Brain pericyte (primary cell): ENCODE measurements at regions not wholly inside any gene's neighbourhood (a gene's known extent, or its start where the extent isn't known, plus 50 kb on each side); places are given as distances from the start of the nearest gene placed in this dataset.
"Not testable (repeated sequence)": the region's sequence is repeated elsewhere in the genome, so short reads cannot be mapped to it uniquely, and the experiment has no call there.

Experiments
- DNase-seq: peaks from one replicate; pipeline ENCODE4 v3.0.0-alpha.2; 2012; ENCODE audit warnings: low read depth, low spot score

DNA sequence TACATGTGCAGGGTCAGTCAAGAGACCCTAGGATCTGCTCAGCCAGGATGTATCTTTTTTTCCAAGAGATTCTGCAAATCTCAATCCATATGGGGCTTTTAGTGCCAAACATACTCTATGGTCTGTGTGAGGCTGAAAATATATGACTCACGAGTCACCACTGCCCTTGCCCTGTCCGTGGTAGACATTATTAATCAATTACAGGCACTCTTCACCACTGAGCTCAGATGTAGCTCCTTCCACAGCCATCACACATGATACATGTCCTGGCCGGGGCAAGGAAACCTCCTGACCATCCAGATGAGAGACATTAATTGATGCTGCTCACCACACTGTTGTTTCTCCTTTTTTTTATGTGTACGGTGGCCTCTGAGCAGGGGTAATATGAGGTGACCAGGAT, 90.2 kb upstream of the RET start:
- DNase-seq, result no peak

DNA sequence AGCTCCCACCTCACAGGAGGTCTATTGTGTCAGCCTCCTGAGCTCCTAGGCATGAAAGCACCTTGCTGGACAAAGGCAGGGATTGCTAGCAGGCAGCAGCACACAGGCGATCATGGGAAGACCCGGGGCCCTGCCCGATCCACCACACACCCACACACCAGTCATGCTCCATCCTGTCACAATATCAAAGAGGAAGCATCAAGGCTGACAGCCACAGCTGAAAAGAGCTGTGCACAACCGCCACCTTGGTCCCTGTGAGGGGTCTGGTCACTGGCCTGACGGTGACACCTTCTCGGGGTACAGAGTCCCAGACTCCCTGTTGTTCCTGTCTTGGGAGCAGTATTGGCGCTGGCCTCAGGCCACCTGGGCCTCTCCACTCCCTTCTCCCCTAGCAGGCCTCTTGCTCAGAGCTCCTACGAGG, 89.7 kb upstream of the RET start:
- DNase-seq, result no peak

DNA sequence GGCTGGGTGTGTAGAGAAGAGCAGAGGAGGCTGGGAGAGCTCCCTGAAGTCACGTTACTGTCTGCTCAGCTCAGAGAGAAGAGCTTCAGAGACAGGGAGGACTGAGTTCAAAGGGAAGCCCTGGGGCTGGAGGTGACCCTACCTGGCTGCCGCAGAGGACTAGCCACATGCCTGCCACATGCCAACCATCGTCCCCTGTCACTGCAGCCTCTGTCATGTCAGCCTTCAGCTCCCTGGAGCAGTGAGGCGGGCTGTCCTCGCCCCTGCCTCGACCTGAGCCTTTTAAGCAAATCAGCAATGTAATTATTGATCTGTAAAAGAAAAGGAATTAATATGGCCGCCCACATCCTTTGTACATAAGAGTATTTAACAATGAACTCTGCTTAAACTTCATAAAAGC, 89.3 kb upstream of the RET start:
- no peak for DNase-seq

DNA sequence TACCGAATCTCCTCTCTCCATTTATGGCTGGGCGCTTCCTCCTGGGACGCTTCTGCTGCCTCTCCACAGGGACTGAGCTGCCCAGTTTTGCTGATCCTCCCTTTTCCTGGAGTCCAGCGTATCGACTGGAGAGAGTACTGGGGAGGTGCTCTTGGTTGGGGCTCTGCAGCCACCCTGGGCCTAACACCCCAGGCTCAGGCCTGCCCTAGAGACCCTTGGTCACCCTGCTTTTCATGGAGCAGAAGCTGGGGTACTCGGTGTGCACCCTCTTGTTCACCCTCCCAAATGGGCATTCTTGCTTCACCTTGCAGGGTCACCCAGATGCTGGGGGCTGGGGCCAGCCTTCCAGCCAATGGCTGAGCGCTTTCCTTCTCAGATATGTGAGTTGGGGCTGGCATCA, 88.8 kb upstream of the RET start:
- no peak for DNase-seq

DNA sequence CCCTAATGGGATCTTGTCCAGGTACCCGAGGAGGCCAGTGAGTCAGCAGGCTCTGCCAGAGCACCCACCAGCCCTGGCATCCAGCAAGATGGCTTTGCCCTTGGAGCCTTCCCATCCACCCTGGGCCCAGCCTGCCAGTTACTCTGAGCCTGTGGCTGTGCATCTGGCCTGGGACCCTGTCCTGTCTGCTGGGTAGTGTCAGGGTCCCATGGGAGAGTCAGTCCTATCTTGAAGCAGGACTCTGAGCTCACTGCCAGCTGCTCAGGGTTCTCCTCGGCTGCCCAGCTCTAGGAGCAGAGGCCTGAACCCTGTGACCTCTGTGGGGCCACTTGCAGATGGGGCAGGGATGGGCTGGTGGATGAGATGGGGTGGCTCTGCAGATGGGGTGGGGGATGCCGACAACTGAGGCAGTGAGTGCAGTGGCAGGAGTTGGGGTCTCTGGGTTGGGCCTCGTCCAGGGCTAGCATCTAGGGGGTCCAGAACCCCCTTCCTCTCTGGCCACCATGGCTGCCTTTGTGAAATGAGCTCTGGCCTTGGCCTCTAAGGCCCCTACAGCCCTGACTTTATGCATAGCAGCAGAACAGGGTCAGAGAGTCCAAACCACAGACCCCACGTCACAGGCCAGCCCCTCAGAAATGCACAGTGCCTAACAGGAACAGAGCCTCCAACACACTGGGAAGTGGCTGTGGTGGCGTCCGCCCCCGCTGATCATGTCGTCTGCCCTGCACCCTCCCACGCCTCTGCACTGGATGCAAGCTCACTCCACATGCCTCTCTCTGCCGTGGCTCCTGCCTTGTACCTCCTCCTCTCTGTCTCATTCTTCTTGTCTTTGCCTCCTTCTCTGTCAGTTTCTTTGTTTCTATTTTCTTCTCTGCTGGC, 88.1 kb upstream of the RET start:
- DNase-seq, result no peak

DNA sequence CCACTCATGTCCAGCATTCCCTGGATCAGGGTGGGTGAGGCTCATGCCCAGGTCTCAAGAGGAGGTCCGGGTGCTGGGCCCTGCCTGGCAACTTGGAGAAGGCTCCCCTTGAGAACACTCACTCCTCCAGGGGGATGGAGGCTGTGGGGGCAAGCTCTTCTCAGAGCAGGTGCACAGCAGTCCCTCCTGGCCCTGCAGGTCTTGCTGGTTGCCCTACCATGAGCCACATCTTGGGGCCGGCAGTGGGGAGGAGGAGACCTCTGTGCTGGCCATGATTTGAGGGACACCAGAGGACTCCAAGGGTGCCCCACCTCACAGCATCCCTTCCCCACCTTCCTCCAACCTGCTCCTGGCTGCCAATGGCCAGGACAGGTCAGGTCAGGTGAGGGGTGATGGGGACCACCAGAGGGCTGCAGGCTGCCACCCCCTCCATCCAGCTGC, 87.4 kb upstream of the RET start:
- no peak for DNase-seq

DNA sequence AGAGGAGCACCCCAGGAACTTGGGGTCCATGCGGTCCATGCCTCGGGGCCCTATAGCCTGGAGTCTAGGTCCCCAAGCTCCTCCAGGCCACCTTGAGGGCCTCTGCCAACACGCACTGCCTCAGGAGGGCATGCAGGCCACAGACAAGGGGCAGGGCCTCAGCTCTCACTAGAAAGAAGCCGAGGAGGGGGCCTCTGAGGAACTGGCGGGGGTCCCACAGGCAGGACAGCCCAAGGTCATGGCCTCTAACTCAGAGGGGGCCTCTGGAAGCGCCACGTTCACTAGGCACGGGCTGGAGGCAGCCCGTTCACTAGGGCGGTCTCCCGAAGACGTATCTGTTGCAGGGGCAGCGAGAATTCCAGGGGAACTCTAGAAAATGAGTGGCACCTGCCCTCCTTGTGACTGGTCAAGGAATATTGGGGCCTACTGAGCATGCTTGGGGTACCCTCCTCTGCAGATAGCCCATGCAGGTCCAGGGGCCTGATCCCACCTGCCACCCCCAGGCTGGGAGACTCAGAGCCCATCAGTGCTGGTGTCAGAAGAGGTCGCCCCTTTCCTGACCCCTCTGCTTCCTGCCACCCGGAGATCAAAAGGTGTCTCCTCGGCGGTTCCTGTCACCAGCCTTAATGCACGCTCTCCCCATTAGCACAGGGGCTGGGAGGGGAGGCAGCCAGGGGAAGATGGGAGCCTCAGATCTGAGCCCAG, 86.7 kb upstream of the RET start:
- DNase-seq, result no peak

DNA sequence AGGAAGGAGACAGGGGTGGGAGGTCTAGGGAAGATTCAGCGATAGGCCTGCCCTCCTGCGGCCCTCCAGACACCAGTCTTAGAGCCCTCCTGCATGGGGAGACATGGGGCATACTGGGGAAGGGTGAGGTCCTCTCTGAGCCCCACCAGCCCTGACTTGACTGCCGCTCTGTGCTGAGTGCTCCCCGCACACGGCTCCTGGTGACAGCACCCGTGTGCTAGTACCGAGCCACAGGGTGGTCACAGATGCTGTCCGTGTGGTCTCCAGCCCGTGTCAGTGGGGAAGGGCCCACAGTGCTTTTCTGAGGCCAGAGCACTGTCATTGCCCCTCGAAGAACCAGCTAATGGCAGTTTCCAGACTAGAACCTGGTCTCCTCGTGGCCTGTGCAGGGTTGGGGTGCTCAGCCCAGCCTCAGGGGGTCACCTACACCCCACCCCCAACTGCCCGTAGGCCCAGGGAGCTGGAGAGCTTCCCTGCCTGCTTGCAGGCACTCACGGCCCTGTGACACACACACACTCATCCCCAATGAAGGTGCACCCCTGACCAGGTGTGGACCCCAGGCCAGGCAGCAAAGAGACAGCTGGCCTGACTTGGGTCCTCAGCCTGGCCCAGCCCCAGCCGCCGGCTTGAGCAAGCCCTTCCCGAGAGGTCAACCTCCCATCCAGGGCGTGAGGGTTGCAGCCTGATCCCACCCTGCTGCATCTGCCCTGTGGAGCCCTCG, 86.0 kb upstream of the RET start:
- no peak for DNase-seq

DNA sequence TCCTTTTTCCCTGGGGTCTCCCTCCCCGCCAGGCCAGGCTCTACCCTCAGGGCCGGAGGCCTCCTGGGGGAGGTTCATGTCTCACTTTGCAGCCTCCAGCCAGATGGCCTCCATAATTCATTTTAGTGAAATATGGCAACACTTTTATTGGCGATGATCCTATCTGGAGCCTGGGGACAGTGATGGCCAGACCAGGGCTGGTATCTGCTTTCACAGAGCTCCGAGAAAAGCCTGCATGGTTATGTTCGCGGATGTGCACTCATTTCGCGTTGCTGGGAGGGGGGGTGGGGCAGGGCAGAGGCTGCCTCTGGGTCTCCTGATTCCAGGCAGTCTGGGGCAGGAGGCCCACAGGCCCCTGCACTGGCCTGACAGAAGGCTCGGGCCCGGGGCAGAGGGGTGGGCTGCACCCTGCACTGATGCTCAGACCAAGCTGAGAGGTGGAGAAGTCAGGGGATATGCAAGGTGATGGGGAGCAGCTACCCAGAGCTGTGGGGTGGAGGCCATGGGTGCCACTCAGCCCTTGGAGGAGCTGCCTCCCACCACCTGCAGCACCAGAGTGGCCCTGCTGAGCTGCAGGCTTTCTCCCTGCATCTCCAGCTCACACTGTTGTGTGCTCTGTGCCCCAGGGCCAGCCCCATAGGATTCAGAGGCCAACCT, 85.3 kb upstream of the RET start:
- no peak for DNase-seq

DNA sequence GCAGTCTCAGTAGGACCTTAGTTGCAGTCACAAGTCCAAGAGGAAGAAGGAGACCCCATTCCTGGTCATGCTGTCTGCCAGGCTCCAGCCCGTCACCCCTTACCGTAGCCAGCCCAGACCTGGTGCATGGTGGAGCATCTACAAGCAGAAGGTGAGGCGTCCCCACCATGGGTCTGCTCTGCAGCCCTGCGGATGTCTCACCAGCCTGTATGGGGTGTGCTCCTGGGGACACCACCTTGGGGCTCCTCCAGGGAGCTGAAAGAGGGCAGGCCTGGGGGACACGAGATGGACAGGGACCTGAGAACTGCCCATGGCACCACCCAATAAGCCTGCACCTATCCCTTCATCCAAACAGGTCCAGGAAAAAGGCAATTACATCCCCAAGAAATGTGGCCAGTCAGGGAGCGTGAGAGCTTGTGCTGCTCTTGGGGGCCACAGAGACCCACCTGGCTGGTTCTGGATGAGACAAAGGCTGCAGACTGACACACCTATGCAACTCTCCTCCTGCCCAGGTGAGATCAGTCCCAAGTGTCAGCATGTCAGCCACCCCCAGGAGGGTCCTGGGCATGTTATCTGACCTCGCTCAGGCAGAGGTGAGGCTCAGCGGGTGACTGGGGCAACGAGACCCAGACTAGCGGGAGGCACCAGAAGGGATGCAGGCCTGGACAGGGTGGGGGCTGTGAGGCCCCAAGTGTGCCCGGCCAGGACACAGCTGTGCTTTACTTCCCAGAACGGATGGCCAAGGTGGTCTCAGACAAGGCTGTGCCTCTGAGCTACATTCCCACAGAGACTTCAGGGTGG, 84.5 kb upstream of the RET start:
- DNase-seq, result no peak

DNA sequence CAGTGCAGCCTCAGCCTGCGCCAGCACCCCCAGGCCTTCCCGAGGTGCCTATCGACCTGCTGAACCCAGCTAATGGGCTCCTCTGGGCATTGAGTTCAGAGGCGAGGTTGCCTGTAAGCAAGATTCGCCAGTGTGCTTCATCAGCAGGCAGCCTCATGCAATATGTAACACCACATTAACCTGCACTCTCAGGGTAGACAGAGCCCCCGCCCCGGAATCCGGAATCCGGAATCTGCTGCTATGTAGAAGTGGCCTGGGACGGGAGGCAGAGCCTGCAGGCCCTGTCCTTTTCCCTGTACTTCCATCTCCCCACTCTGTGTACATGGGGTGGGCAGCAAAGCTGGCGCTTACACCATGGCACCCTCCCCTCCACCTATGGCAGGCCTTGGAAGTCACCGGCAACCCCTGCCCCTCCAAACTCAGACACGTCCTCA, 83.9 kb upstream of the RET start:
- DNase-seq, result no peak

DNA sequence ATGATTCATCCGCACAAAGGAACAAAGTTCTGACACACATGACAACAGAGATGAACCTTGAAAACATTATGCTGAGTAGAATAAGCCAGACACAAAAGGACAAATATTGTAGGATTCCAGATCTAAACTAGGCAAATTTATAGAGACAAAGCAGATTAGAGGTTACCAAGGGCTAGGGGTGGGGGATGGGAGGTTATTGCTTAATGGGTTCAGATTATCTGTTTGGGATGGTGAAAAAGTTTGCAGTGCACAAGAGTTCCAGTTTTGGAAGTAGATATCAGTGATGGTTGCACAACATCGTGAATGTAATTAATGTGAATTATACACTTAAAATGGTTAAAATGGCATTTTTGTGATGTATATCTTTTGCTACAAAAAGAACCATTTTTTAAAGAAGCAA, 82.0 kb upstream of the RET start:
- DNase-seq, result not testable (repeated sequence)

DNA sequence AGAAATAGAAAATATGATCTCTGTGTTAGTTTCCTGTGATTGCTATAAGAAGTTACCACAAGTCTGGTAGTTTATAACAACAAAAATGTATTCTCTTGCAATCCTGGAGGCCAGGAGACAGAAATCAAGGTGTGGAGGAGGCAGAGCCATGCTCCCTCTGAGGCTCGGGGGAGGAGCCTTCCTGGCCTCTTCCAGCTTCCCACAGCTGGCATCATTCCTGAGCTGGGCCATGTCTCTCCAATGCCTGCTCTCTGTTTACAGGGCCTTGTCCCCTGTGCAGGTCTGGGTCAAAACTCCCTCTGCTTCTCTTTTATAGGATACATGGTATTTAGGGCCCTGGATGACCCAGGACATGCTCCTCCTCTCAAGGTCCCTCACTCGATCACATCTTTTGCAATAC, 81.3 kb upstream of the RET start:
- DNase-seq, result no peak

DNA sequence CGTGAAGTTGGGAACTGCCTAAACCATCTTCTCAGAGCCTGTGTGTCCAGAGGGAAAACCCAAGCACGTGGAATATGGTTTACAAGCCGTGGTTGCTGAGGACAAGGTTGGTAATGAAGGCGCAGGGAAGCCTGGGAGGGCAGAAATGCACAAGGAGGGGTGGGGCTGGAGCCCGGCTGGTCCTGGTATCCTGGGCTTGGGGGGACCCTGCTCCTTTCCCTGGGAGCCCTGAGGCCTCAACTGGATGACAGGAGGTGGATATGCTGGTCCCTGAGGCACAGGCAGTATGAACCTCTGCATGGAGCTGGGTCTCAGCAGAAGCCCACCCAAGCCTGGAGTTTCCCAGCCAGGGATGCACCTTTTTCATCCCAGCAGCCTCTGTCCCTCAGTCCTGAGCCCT, 80.3 kb upstream of the RET start:
- no peak for DNase-seq

DNA sequence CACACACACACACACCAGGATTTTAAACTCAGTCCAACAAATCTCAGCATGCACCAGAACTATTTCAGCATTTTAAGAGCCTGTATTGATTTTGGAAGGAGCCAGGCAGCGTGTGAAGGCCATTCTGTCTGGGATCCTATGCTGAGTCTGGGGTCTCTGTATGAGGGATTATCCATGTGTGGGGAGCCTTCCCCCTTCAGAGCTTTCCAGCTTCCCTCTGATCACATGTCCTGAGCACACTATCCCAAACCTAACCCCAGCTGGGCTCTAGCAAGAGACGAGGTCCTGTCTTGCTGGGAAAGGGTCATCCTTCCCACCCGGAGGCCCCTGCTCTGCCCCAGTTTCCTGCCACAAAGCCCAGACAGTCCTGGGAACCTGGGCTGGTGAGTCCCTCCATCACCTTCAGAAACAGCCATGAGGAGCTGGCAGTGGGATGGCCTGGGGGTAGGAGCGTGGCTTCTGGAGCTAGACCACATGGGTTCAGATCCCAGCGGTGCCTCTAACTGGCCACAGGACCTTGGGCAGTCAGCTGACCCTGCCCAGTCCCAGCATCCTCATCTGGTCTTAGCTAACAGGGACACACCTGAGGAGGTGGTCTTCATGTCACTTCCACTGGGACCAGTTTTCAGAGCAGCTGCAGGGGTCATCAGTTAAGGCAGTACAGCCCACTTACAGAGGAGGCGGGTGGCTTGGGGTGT, 79.6 kb upstream of the RET start:
- DNase-seq, result no peak

DNA sequence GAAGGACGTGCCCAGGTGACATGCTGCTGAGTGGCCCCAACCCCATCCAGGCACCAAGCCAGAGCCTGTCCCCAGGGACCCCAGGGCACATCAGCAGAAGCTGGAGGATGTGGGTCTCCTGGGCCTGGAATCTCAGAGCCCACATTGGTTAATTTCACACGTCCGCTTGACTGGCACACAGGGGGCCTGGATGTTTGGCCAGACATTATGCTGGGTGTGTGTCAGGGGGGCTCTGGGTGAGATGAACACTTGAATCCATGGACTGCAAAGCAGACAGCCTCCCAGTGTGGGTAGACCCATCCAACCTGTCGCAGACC, 79.1 kb upstream of the RET start:
- DNase-seq, result no peak

DNA sequence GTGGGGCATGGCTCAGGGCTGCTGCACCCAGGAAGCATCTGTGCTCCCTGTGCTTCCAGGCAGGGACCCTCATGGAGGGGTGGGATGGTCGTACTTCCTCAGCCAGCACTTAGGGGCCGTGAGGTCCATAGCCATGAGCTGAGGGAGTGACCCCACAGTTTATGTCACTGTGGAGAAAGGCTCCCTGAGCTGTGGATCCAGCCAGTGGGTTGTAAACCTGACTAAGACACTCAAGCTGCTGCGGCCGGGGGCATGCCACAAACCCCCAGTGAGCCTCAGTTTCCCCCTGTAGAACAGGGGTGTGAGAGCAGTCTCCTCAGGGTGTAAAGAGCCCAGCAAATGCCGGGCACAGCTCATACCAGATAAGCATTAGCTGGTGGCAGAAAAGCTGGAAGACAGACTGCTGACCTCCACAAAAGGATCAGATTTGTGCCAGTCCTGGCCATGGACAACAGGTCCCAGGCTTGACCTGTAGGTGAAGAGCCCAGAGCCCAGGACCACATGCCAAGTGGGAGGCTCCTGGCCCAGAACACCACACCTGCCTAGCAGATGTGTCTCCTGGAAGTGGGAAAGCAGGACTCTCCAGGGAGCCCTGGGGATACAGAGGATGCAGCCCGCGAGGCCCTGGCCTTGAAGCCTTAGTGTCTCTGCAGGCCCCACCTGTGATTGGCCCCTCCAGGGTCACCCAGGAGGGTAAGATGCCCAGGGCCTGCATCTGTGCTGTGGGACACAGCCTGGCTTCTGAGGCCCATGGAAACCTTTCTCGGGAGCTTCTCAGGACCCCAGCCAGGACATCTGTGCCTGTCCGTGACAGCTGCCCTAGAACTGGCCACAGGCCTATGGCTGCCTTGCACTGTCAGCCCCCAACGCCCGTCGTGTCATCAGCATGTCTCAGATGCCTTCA, 78.1 kb upstream of the RET start:
- DNase-seq, result no peak

DNA sequence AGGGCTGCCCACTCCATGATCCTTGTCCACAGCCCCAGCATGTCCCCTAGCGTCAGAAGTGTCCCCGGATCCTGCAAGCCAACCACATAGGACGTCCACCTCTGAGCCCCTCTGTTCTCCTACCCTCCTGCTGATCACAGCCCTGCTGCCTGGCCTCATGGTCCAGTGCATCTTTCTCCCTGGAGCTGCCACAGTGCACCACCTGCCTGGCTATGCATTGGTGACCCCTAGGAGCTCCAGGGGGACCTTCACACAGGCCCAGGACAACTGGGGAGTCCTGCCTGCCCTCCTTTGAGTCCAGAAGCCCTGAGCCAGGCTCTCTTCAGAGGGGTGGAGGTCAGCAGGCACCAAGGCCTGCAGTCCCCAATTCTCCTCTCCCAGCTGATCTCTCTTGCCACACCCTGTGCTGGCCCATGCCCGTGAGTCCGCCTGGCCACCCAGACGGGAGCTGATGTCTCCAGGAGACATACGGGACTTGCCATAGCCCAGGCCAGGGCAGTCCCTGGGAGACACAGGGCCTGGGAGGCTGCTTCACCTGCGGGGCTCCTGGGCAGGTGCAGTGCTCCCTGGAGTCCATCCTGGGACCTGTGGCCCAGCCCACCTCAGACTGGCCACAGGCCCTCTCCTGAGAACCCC, 77.4 kb upstream of the RET start:
- no peak for DNase-seq

DNA sequence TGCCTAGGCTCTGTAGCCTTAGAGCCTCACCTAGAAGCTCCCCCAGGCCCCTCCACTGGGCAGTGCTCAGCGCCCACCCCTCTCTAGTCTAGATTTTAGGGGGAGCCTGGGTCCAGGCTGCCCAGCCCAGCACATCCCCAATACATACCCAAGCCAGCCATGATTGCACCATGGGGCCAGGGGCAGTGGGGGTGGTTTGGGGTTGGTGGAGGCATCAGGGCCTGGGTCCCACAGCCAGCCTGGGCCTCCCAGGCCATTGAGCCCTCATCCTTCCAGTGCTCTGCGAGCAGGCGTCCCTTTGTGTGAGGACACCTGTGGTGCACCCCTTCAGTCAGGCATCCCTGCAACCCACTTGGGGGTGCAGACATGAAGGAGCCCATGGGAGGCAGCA, 76.9 kb upstream of the RET start:
- no peak for DNase-seq
